AG10803 (cell line): ENCODE measurements at regions not wholly inside any gene's neighbourhood (a gene's known extent, or its start where the extent isn't known, plus 50 kb on each side); places are given as distances from the start of the nearest gene placed in this dataset.
A peak's percentile ranks its signal among the peaks of the same experiment; 100 is the strongest.

Source experiments
- DNase-seq: peaks from one replicate; pipeline ENCODE4 v3.0.0; 2010; ENCODE audit warnings: low read depth
- H3K4me3 ChIP-seq: 2 replicates; pipeline ENCODE4 v1.5.1; 2011; ENCODE audit warnings: mild to moderate bottlenecking, low read length, control low read depth
- CTCF ChIP-seq: conservative IDR thresholded peaks from 2 replicates; pipeline ENCODE4 v1.5.1; 2011; ENCODE audit warnings: mild to moderate bottlenecking, low read length, control low read depth, inconsistent platforms

GRCh38 chr9:87093777-87094176, 146.5 kb upstream of the GAS1 start:
- no peak for DNase-seq
- no peak for TF ChIP-seq CTCF
- no peak overlapping the region for H3K4me3 ChIP-seq

GRCh38 chr9:87095951-87096350, 148.6 kb upstream of the GAS1 start:
- no peak for TF ChIP-seq CTCF
- no peak for DNase-seq
- no peak overlapping the region for H3K4me3 ChIP-seq

GRCh38 chr9:87096506-87096905, 149.2 kb upstream of the GAS1 start:
- H3K4me3 ChIP-seq, result no peak overlapping the region
- no peak for TF ChIP-seq CTCF
- DNase-seq, result no peak

GRCh38 chr9:87097238-87097637, 149.9 kb upstream of the GAS1 start:
- no peak for TF ChIP-seq CTCF
- H3K4me3 ChIP-seq, result no peak overlapping the region
- DNase-seq, result no peak

GRCh38 chr9:87099407-87099806, 152.1 kb upstream of the GAS1 start:
- DNase-seq, result peak; percentile 30
- TF ChIP-seq CTCF, result no peak
- no peak overlapping the region for H3K4me3 ChIP-seq

- no peak for DNase-seq
- TF ChIP-seq CTCF, result no peak
- no peak overlapping the region for H3K4me3 ChIP-seq
Observed at GRCh38 chr9:87100001-87100400, 152.7 kb upstream of the GAS1 start.

- no peak for DNase-seq
- TF ChIP-seq CTCF, result no peak
- H3K4me3 ChIP-seq, result no peak overlapping the region
Observed at GRCh38 chr9:87102126-87102525, 154.8 kb upstream of the GAS1 start.
